ENCODE measurements at regions not wholly inside any gene's neighbourhood (a gene's known extent, or its start where the extent isn't known, plus 50 kb on each side); places are given as distances from the start of the nearest gene placed in this dataset.
"Not testable (repeated sequence)": the region's sequence is repeated elsewhere in the genome, so short reads cannot be mapped to it uniquely, and the experiment has no call there.

DNA sequence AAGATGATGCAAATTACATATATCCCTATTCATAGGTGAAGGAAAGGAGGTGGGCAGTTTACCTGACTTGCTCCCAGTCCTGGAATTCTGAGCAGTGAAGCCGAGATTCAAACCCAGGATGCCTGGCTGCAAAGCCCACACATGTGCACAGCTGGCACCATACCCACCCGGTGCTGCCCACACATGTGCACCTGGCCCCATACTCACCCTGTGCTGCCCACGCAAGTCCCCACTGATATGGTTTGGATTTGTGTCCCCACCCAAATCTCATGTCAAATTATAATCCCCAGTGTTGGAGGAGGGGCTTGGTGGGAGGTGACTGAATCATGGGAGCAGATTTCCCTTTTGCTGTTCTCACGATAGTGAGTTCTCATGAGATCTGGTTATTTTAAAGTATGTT is 179.2 kb upstream of the C14orf180 start:
- no peaks in the 10 kb centered on the region for H3K27me3 ChIP-seq (ENCODE audit: control insufficient read depth, insufficient read depth, low read length)
- H3K4me3 ChIP-seq (ENCODE audit: low read length): no peak overlapping the region
- no peaks in the 10 kb centered on the region for H3K4me1 ChIP-seq (ENCODE audit: control insufficient read depth, insufficient read depth, low read length)
- no peak overlapping the region for H3K9ac ChIP-seq (ENCODE audit: low read length)
- H3K27ac ChIP-seq (ENCODE audit: low read depth, low read length): no peak overlapping the region
- H3K36me3 ChIP-seq (ENCODE audit: control insufficient read depth, insufficient read depth, low read length): no peaks in the 10 kb centered on the region

DNA sequence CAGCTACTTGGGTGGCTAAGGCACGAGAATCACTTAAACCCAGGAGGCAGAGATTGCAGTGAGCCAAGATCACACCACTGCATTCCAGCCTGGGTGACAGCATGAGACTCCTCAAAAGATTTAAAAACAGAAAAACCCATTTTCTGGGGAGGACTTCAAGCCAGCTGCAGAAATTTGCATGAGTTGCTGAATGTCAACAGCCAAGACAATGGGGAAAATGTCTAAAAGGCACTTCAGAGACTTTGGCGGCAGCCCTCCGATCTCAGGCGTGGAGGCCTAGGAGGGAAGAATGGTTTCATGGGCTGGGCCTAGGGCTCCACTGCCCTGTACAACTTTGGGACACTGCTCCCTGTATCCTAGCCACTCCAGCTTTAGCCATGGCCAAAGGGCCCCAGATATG is 177.8 kb upstream of the C14orf180 start:
- Histone ChIP-seq H3K36me3 (ENCODE audit: control insufficient read depth, insufficient read depth, low read length) (no peaks in the 10 kb centered on the region), H3K4me1 (ENCODE audit: control insufficient read depth, insufficient read depth, low read length) (no peaks in the 10 kb centered on the region), H3K4me3 (ENCODE audit: low read length) (no peak overlapping the region), H3K27ac (ENCODE audit: low read depth, low read length) (no peak overlapping the region), H3K9ac (ENCODE audit: low read length) (no peak overlapping the region), H3K27me3 (ENCODE audit: control insufficient read depth, insufficient read depth, low read length) (peaks cover 2% of the 10 kb centered on the region)

DNA sequence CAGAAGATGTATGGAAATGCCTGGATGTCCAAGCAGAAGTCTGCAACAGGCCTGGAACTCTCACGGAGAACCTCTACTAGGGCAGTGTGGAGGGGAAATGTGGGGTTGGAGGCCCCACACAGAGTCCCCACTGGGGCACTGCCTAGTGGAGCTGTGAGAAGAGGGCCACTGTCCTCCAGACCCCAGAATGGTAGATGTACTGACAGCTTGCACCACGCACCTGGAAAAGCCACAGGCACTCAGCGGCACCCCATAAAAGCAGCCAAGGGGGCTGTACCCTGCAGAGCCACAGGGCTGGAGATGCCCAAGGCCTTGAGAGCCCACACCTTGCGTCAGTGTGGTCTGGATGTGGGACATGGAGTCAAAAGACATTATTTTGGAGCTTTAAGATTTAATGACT is 177.3 kb upstream of the C14orf180 start:
- not testable (repeated sequence) for H3K4me1 ChIP-seq (ENCODE audit: control insufficient read depth, insufficient read depth, low read length); H3K36me3 ChIP-seq (ENCODE audit: control insufficient read depth, insufficient read depth, low read length); H3K9ac ChIP-seq (ENCODE audit: low read length); H3K4me3 ChIP-seq (ENCODE audit: low read length); H3K27ac ChIP-seq (ENCODE audit: low read depth, low read length); H3K27me3 ChIP-seq (ENCODE audit: control insufficient read depth, insufficient read depth, low read length)

GRCh38 chr14:104403421-104404220 is 175.9 kb upstream of the C14orf180 start:
- H3K27me3 ChIP-seq (ENCODE audit: control insufficient read depth, insufficient read depth, low read length): peaks cover 4% of the 10 kb centered on the region
- H3K4me1 ChIP-seq (ENCODE audit: control insufficient read depth, insufficient read depth, low read length): no peaks in the 10 kb centered on the region
- H3K9ac ChIP-seq (ENCODE audit: low read length): no peak overlapping the region
- H3K4me3 ChIP-seq (ENCODE audit: low read length): no peak overlapping the region
- H3K36me3 ChIP-seq (ENCODE audit: control insufficient read depth, insufficient read depth, low read length): no peaks in the 10 kb centered on the region
- no peak overlapping the region for H3K27ac ChIP-seq (ENCODE audit: low read depth, low read length)

GRCh38 chr14:104404922-104405321 is 174.6 kb upstream of the C14orf180 start:
- Histone ChIP-seq H3K27ac (ENCODE audit: low read depth, low read length) (no peak overlapping the region), H3K9ac (ENCODE audit: low read length) (no peak overlapping the region), H3K36me3 (ENCODE audit: control insufficient read depth, insufficient read depth, low read length) (no peaks in the 10 kb centered on the region), H3K4me1 (ENCODE audit: control insufficient read depth, insufficient read depth, low read length) (no peaks in the 10 kb centered on the region), H3K27me3 (ENCODE audit: control insufficient read depth, insufficient read depth, low read length) (peaks cover 4% of the 10 kb centered on the region), H3K4me3 (ENCODE audit: low read length) (no peak overlapping the region)

GRCh38 chr14:104405360-104406226 is 174.0 kb upstream of the C14orf180 start:
- no peaks in the 10 kb centered on the region for H3K36me3 ChIP-seq (ENCODE audit: control insufficient read depth, insufficient read depth, low read length)
- H3K4me1 ChIP-seq (ENCODE audit: control insufficient read depth, insufficient read depth, low read length): no peaks in the 10 kb centered on the region
- H3K27ac ChIP-seq (ENCODE audit: low read depth, low read length): no peak overlapping the region
- H3K9ac ChIP-seq (ENCODE audit: low read length): no peak overlapping the region
- peaks cover 4% of the 10 kb centered on the region for H3K27me3 ChIP-seq (ENCODE audit: control insufficient read depth, insufficient read depth, low read length)
- no peak overlapping the region for H3K4me3 ChIP-seq (ENCODE audit: low read length)

DNA sequence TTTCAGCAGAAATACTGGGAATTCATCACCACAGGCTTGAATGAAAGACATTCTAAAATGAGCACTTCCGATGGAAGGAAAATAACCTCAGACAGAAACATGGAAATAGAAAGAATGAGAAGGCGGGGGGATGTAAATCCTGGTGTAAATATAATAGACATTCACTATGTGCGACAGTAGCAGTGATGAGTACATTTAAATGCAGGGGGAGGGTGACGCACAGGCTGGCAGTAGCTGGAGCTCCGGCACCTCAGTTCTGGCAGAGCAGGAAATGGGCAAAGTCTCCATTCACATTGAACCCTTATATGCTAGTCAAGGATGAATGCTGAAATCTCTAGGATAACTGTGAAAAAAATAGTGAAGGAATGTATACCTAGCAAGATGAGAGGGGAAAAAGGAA is 172.7 kb upstream of the C14orf180 start:
- Histone ChIP-seq H3K4me3 (ENCODE audit: low read length) (no peak overlapping the region), H3K9ac (ENCODE audit: low read length) (no peak overlapping the region), H3K36me3 (ENCODE audit: control insufficient read depth, insufficient read depth, low read length) (no peaks in the 10 kb centered on the region), H3K4me1 (ENCODE audit: control insufficient read depth, insufficient read depth, low read length) (no peaks in the 10 kb centered on the region), H3K27ac (ENCODE audit: low read depth, low read length) (no peak overlapping the region), H3K27me3 (ENCODE audit: control insufficient read depth, insufficient read depth, low read length) (peaks cover 4% of the 10 kb centered on the region)

GRCh38 chr14:104416383-104416782 is 163.2 kb upstream of the C14orf180 start:
- H3K27me3 ChIP-seq (ENCODE audit: control insufficient read depth, insufficient read depth, low read length): no peaks in the 10 kb centered on the region
- H3K36me3 ChIP-seq (ENCODE audit: control insufficient read depth, insufficient read depth, low read length): no peaks in the 10 kb centered on the region
- H3K27ac ChIP-seq (ENCODE audit: low read depth, low read length): no peak overlapping the region
- no peak overlapping the region for H3K9ac ChIP-seq (ENCODE audit: low read length)
- H3K4me3 ChIP-seq (ENCODE audit: low read length): no peak overlapping the region
- no peaks in the 10 kb centered on the region for H3K4me1 ChIP-seq (ENCODE audit: control insufficient read depth, insufficient read depth, low read length)

DNA sequence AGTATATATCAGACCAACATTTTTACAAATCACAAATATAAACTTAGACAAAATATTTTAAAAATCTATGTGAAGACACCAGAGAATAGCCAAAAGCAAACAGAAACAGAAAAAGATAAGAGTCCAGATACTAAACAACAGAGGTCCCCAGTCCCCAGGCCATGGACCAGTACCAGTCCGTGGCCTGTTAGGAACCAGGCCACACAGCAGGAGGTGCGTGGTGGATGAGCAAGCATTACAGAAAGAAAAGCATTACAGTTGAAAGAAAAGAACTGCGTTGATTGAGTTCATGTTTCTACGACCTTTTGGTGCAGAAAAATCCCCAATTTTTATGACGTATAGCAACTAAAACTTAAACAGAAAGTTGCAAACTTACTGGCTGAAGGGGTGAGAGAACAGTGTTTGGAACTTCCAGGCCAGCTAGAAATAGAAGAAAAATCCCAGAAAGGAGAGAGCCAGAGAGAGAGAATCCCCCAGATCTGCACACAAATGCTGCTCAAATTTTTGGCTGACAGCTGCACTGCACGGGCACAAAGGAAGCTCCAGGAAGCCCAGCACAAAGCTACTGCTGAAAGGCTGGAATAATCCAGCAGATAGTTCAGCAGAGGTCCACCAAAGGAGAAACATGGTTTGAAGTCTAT is 159.6 kb upstream of the C14orf180 start:
- Histone ChIP-seq H3K4me3 (ENCODE audit: low read length) (no peak overlapping the region), H3K27me3 (ENCODE audit: control insufficient read depth, insufficient read depth, low read length) (no peaks in the 10 kb centered on the region), H3K36me3 (ENCODE audit: control insufficient read depth, insufficient read depth, low read length) (no peaks in the 10 kb centered on the region)

GRCh38 chr14:104420523-104420922 is 159.0 kb upstream of the C14orf180 start:
- not testable (repeated sequence) for H3K36me3 ChIP-seq (ENCODE audit: control insufficient read depth, insufficient read depth, low read length); H3K4me1 ChIP-seq (ENCODE audit: control insufficient read depth, insufficient read depth, low read length); H3K4me3 ChIP-seq (ENCODE audit: low read length); H3K9ac ChIP-seq (ENCODE audit: low read length); H3K27me3 ChIP-seq (ENCODE audit: control insufficient read depth, insufficient read depth, low read length); H3K27ac ChIP-seq (ENCODE audit: low read depth, low read length)

More for the DNA sequence above, 159.6 kb upstream of the C14orf180 start:
- H3K4me1 ChIP-seq (ENCODE audit: control insufficient read depth, insufficient read depth, low read length): peaks cover 3% of the 10 kb centered on the region
- no peak overlapping the region for H3K27ac ChIP-seq (ENCODE audit: low read depth, low read length)
- no peak overlapping the region for H3K9ac ChIP-seq (ENCODE audit: low read length)

DNA sequence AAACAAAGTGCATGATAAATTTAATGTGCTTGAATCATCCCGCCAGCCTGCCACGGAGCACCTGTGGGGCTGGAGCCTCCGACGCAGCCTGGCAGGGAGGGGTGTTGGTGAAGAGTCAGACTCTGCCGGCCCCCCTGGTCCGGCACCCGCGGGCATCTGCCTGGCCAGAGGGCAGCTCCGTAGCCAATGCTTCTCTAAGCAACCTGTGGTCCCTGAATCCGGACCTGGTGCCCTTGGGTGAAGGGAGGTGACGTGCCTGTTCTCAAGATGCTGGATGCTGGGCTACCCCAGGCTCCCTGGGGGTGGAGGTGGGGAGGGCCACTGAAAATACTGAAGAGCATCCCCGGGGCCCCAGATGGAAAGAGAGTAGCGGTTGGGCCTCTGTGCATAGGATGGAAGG is 158.6 kb upstream of the C14orf180 start:
- H3K4me1 ChIP-seq (ENCODE audit: control insufficient read depth, insufficient read depth, low read length): peaks cover 3% of the 10 kb centered on the region
- no peaks in the 10 kb centered on the region for H3K27me3 ChIP-seq (ENCODE audit: control insufficient read depth, insufficient read depth, low read length)
- H3K36me3 ChIP-seq (ENCODE audit: control insufficient read depth, insufficient read depth, low read length): no peaks in the 10 kb centered on the region
- H3K9ac ChIP-seq (ENCODE audit: low read length): no peak overlapping the region
- H3K27ac ChIP-seq (ENCODE audit: low read depth, low read length): no peak overlapping the region
- no peak overlapping the region for H3K4me3 ChIP-seq (ENCODE audit: low read length)

DNA sequence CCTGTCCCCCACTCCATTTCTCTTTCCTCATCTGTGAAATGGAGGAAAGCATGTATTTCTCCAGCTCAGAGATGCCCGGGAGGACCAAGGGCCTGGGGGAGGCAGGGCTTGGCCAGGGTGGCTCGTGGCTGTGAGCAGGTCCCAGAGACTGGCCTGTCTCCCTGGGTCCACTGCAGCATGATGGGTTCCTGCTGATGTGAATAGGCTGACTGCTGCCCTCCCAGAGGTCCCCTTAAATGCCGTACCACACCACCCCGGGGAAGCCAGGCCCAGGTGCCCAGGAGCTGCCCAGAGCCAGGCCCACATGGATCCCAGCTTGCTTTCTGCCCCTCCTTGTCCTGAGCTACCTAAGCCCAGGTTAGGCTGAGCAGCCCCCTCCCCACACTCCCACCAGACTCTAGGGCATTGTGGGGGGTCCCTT is 158.2 kb upstream of the C14orf180 start:
- Histone ChIP-seq H3K4me3 (ENCODE audit: low read length) (no peak overlapping the region), H3K27ac (ENCODE audit: low read depth, low read length) (no peak overlapping the region), H3K36me3 (ENCODE audit: control insufficient read depth, insufficient read depth, low read length) (no peaks in the 10 kb centered on the region), H3K4me1 (ENCODE audit: control insufficient read depth, insufficient read depth, low read length) (peaks cover 3% of the 10 kb centered on the region), H3K9ac (ENCODE audit: low read length) (no peak overlapping the region), H3K27me3 (ENCODE audit: control insufficient read depth, insufficient read depth, low read length) (no peaks in the 10 kb centered on the region)

Data from rectal smooth muscle tissue (tissue), 1 donor.